Natural killer cell (primary cell): ENCODE measurements at regions not wholly inside any gene's neighbourhood (a gene's known extent, or its start where the extent isn't known, plus 50 kb on each side); places are given as distances from the start of the nearest gene placed in this dataset.

Source experiments
- ATAC-seq, 3 donors: fragments of 150-1000 bp in 2 of 3; fragments of 200-7000 bp in 1 of 3; cut with Tn5 transposase; 1 replicate in 1 of 3; 2 replicates in 2 of 3; pipeline ENCODE4 v1.10.0; 2021; ENCODE audit warnings: mild to moderate bottlenecking in 2 of 3, moderate library complexity in 2 of 3
- DNase-seq, 2 donors: peaks; one replicate each; pipeline versions ENCODE4 v3.0.0 to v3.0.0-alpha.2; 2013 to 2021; ENCODE audit warnings: mixed read lengths in 1 of 2
- H3K27ac ChIP-seq: one replicate; pipeline ENCODE4 v1.5.1; 2013; ENCODE audit warnings: mild to moderate bottlenecking, low read length
- H3K27me3 ChIP-seq: one replicate; pipeline ENCODE4 v1.6.1; 2013; ENCODE audit warnings: low read length; ENCODE audit not compliant: control insufficient read depth, insufficient read depth
- H3K36me3 ChIP-seq: one replicate; pipeline ENCODE4 v1.6.1; 2013; ENCODE audit warnings: low read length; ENCODE audit not compliant: control insufficient read depth, insufficient read depth
- H3K4me1 ChIP-seq: one replicate; pipeline ENCODE4 v1.6.1; 2013; ENCODE audit warnings: low read length; ENCODE audit not compliant: control insufficient read depth, insufficient read depth
- H3K4me3 ChIP-seq: one replicate; pipeline ENCODE4 v1.5.1; 2013; ENCODE audit warnings: low read length
- H3K9me3 ChIP-seq: one replicate; pipeline ENCODE4 v1.6.1; 2013; ENCODE audit warnings: low read length; ENCODE audit not compliant: control insufficient read depth, insufficient read depth
- H3K27ac Mint-ChIP-seq, 2 donors: one replicate each; pipeline ENCODE4 v1.8.0; 2022; ENCODE audit warnings: mild to moderate bottlenecking in 2 of 2, mixed read lengths in 2 of 2, moderate library complexity in 1 of 2
- H3K27me3 Mint-ChIP-seq, 2 donors: one replicate each; pipeline ENCODE4 v1.8.0; 2022; ENCODE audit warnings: low read depth in 2 of 2, mixed read lengths in 2 of 2
- H3K36me3 Mint-ChIP-seq: one replicate; pipeline ENCODE4 v1.8.0; 2022; ENCODE audit warnings: mixed read lengths
- H3K4me1 Mint-ChIP-seq, 2 donors: one replicate each; pipeline ENCODE4 v1.8.0; 2022; ENCODE audit warnings: mixed read lengths in 2 of 2
- H3K4me3 Mint-ChIP-seq: one replicate; pipeline ENCODE4 v1.8.0; 2022; ENCODE audit warnings: mild to moderate bottlenecking, moderate library complexity, mixed read lengths
- H3K9me3 Mint-ChIP-seq, 2 donors: one replicate each; pipeline ENCODE4 v1.8.0; 2022; ENCODE audit warnings: mixed read lengths in 2 of 2
- CTCF ChIP-seq: fragments of 200-600 bp; IDR thresholded peaks from one replicate; pipeline ENCODE4 v1.8.0; 2022; ENCODE audit warnings: antibody characterized with exemption
- WGBS: methylation state at CpG from one replicate; pipeline ENCODE4 v1.1.7; 2013; ENCODE audit warnings: missing lambda C conversion rate; ENCODE audit not compliant: insufficient coverage; 5-methylcytosine and 5-hydroxymethylcytosine counted together
- intact Hi-C: fragments of 100-400 bp; cut with micrococcal nuclease; formaldehyde crosslinking; loops from one replicate; pipeline ENCODE4 v1.14.2; 2022

DNA sequence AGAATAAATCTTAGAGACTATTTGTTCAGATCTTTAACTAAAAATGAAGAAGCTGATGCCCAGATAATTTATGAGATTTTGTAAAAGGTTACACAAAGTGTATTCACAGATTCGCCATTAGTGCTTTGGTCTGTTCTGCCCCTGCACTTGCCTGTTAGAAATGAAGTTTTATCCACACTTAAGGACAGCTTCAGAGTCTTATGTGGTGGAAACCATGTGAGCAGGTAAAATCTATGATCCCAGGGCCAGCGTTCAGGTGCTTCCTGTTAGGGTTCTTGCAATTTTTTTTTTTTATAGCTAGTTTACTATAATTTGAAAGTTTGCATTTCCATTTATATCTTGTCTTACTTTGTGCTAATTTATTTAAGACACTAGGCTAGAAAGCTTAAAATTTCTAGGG is 561.6 kb downstream of the PRR16 start:
- Histone ChIP-seq H3K4me1 (no peaks in the 10 kb centered on the region), H3K36me3 (no peaks in the 10 kb centered on the region), H3K4me3 (no peak overlapping the region), H3K9me3 (no peaks in the 10 kb centered on the region), H3K27ac (no peak overlapping the region), H3K27me3 (no peaks in the 10 kb centered on the region)
- no peaks in the 10 kb centered on the region for H3K4me1 Mint-ChIP-seq
- H3K36me3 Mint-ChIP-seq = no peaks in the 10 kb centered on the region
- ATAC-seq = no peak
- no peak for TF ChIP-seq CTCF
- no peak overlapping the region for H3K4me3 Mint-ChIP-seq
- 59% methylated on average over 2 of the region's 2 CpGs for WGBS
- peaks cover 2 to 11% of the 10 kb centered on the region in 2 donors for H3K9me3 Mint-ChIP-seq
- no peaks in the 10 kb centered on the region for H3K27me3 Mint-ChIP-seq
- intact Hi-C loops = no loop called here
- no peak overlapping the region for H3K27ac Mint-ChIP-seq
- DNase-seq = no peak

DNA sequence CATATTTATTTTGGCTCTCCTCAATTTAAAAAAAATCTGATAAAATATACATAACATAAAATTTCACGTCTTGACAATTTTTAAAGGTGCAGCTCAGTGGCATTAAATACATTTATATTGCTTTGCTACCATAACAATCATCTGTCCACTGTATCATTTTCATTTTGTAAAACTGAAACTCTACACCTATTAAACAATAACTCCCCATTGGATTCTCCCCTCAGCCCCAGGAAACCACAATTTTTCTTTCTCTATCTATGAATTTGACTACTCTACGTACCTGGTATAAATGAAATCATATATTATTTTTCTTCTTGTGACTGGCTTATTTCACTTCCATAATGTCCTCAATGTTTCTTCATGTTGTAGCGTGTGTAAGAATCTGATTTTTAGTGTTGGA is 563.5 kb downstream of the PRR16 start:
- Mint-ChIP-seq H3K27me3 (no peaks in the 10 kb centered on the region), H3K27ac (no peak overlapping the region)
- 80% methylated on average over 1 of the region's 3 CpGs for WGBS

GRCh38 chr5:121029536-121030245 is 565.6 kb downstream of the PRR16 start:
- no peaks in the 10 kb centered on the region for H3K4me1 Mint-ChIP-seq
- no peaks in the 10 kb centered on the region for H3K36me3 Mint-ChIP-seq
- H3K27me3 Mint-ChIP-seq = no peaks in the 10 kb centered on the region
- no peaks in the 10 kb centered on the region for H3K4me1 ChIP-seq
- ATAC-seq (no peak), DNase-seq (no peak)
- H3K27me3 ChIP-seq = no peaks in the 10 kb centered on the region
- no peak overlapping the region for H3K4me3 ChIP-seq
- H3K36me3 ChIP-seq = no peaks in the 10 kb centered on the region
- peaks cover 2 to 7% of the 10 kb centered on the region in 2 donors for H3K9me3 Mint-ChIP-seq
- H3K4me3 Mint-ChIP-seq = no peak overlapping the region
- no peaks in the 10 kb centered on the region for H3K9me3 ChIP-seq
- H3K27ac Mint-ChIP-seq = no peak overlapping the region
- no peak for TF ChIP-seq CTCF
- intact Hi-C loops = no loop called here
- WGBS = 84% methylated on average over 3 of the region's 4 CpGs
- H3K27ac ChIP-seq = no peak overlapping the region

More for the DNA sequence above, 563.5 kb downstream of the PRR16 start:
- H3K9me3 ChIP-seq = no peaks in the 10 kb centered on the region
- ATAC-seq (no peak), DNase-seq (no peak)
- no peaks in the 10 kb centered on the region for H3K36me3 Mint-ChIP-seq
- no peak for TF ChIP-seq CTCF
- H3K4me1 Mint-ChIP-seq = no peaks in the 10 kb centered on the region
- no peak overlapping the region for H3K4me3 Mint-ChIP-seq
- peaks cover 2 to 8% of the 10 kb centered on the region in 2 donors for H3K9me3 Mint-ChIP-seq
- no peak overlapping the region for H3K4me3 ChIP-seq
- no peaks in the 10 kb centered on the region for H3K4me1 ChIP-seq
- no peaks in the 10 kb centered on the region for H3K36me3 ChIP-seq
- intact Hi-C loops = no loop called here
- no peaks in the 10 kb centered on the region for H3K27me3 ChIP-seq
- no peak overlapping the region for H3K27ac ChIP-seq

DNA sequence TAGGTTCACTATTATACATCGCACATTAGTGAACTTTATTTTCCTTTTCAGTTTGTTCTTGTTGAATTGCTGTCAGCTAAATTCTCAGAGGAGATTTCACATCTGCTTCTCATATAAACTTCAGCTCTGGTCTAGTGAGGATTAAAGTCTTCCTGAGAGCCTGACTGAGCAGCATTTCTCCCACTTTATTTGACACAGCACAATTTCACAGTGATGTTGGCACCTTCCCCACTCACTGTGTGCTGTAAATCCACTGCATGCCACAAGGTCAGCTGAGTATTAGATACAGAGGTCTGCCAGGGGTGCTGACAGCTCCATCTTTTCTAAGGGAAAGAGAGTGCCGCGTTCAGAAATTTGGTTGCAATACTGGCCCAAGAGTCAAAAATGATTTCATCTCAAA is 567.4 kb downstream of the PRR16 start:
- no peaks in the 10 kb centered on the region for H3K9me3 ChIP-seq
- no peaks in the 10 kb centered on the region for H3K36me3 Mint-ChIP-seq
- no peak overlapping the region for H3K27ac Mint-ChIP-seq
- H3K9me3 Mint-ChIP-seq = peaks cover 4 to 10% of the 10 kb centered on the region in 2 donors
- DNase-seq = no peak
- WGBS = 82% methylated on average over 2 of the region's 3 CpGs
- no peak overlapping the region for H3K4me3 ChIP-seq
- no peak for TF ChIP-seq CTCF
- ATAC-seq = no peak
- no peaks in the 10 kb centered on the region for H3K36me3 ChIP-seq
- H3K4me1 ChIP-seq = no peaks in the 10 kb centered on the region
- no peaks in the 10 kb centered on the region for H3K4me1 Mint-ChIP-seq
- H3K27me3 Mint-ChIP-seq = no peaks in the 10 kb centered on the region
- H3K27me3 ChIP-seq = no peaks in the 10 kb centered on the region
- no peak overlapping the region for H3K27ac ChIP-seq
- no peak overlapping the region for H3K4me3 Mint-ChIP-seq
- intact Hi-C loops = no loop called here
